ENCODE measurements at regions not wholly inside any gene's neighbourhood (a gene's known extent, or its start where the extent isn't known, plus 50 kb on each side); places are given as distances from the start of the nearest gene placed in this dataset.

DNA sequence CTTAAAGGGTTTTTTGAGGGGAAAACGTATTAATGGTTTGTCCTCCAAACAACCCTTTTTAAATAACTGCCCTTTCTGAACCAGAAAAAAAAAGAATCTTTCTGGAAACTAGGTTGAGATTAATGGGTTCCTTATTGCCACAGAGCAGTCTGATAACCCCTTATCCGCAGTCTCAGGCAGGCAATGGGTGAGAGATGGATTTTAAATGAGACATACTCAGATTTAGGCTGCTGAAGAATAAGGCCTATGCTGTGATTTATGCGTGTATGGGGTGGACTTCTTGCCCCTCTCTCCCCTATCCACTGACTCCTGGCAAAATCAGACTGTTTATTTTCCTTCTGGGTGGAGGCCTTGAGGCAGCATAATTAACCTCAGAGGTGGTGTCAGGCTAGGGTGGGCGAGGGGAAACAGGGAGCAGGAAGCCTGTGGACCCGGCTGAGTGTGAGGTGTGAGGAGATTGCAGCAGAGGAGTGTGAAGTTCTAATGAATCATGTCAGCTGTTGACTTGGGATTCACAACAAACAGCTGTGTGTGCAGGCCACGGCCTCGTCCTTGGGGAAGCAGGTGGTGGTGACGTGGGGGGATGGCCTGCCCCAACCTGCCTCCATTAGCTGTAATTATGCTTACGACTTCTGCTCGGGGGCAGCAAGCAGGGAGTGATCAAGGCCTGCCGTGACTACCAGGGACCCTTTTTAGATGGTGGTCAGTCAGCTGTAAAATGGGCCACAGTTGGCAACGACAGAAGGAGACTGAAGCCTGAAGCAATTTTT, 196.4 kb downstream of the SEMA6A start:
- Histone ChIP-seq H3K9me3 (ENCODE audit: insufficient read depth in 2 of 2, low read depth in 1 of 2, low read length in 1 of 2) (no peaks in the 10 kb centered on the region), H4K20me1 (replicated peaks in 1 of 2; ENCODE audit: control insufficient read depth in 1 of 2, insufficient read depth in 2 of 2, low read length in 2 of 2) (no peaks in the 10 kb centered on the region), H3K14ac (ENCODE audit: insufficient read length) (no peak overlapping the region), H3K23ac (ENCODE audit: insufficient read length) (no peak overlapping the region), H3K9ac (replicated peaks in 1 of 4; ENCODE audit: extremely low read depth in 1 of 4, low read depth in 3 of 4, low read length in 3 of 4) (no peak overlapping the region), H3K18ac (ENCODE audit: extremely low read depth, low read length) (no peak overlapping the region), H3K27me3 (replicated peaks in 1 of 4; ENCODE audit: control insufficient read depth in 3 of 4, extremely low read depth in 1 of 4, insufficient read depth in 3 of 4, low read length in 3 of 4) (no peaks in the 10 kb centered on the region), H2BK120ac (replicated peaks; ENCODE audit: low read depth, low read length) (no peak overlapping the region), H2BK20ac (ENCODE audit: low read length) (no peak overlapping the region), H3K56ac (replicated peaks; ENCODE audit: insufficient read length, low read depth, low read length) (no peak overlapping the region), H3K4me1 (replicated peaks in 1 of 4; ENCODE audit: control insufficient read depth in 3 of 4, insufficient read depth in 4 of 4, low read length in 3 of 4) (peaks cover 0 to 9% (median 3%) of the 10 kb centered on the region in 4 experiments; a peak in 4 of 7 replicates), H2BK15ac (ENCODE audit: low read length) (no peak overlapping the region), H2BK5ac (ENCODE audit: low read depth, low read length) (no peak overlapping the region), H2BK12ac (ENCODE audit: low read depth, low read length) (no peak overlapping the region), H2AK5ac (ENCODE audit: low read depth, low read length) (no peak overlapping the region), H4K5ac (ENCODE audit: insufficient read length, low read depth, low read length) (no peak overlapping the region), H3K23me2 (ENCODE audit: low read depth, low read length) (no peaks in the 10 kb centered on the region), H3K27ac (ENCODE audit: low read depth, low read length) (no peak overlapping the region), H3K4ac (replicated peaks; ENCODE audit: insufficient read length, low read depth, low read length) (no peak overlapping the region), H3K79me2 (ENCODE audit: control insufficient read depth in 1 of 2, insufficient read depth in 2 of 2, low read length in 2 of 2) (no peaks in the 10 kb centered on the region), H2AFZ (ENCODE audit: low read length) (no peak overlapping the region), H4K91ac (replicated peaks; ENCODE audit: insufficient read length, low read length) (peak overlapping the region; percentile 7), H3K4me3 (ENCODE audit: extremely low read depth in 1 of 4, insufficient read depth in 2 of 4, low read depth in 3 of 4, low read length in 4 of 4) (no peak overlapping the region), H3K4me2 (ENCODE audit: insufficient read depth in 1 of 2, low read depth in 2 of 2, low read length in 2 of 2) (no peak overlapping the region), H4K8ac (ENCODE audit: extremely low read depth, insufficient read depth, low read length) (no peak overlapping the region), H3K36me3 (ENCODE audit: control insufficient read depth in 2 of 4, insufficient read depth in 4 of 4, low read length in 3 of 4) (no peaks in the 10 kb centered on the region), H3K79me1 (ENCODE audit: low read depth, low read length) (no peaks in the 10 kb centered on the region)
- 91% methylated on average over 12 of the region's 12 CpGs; no CpG with 5 or more reads in 1 of the 2 experiments for WGBS, 2 experiments (ENCODE audit: extremely low coverage in 1 of 2, insufficient coverage in 1 of 2, insufficient read length in 1 of 2, insufficient replicate concordance in 2 of 2, low coverage in 1 of 2, low lambda C conversion rate in 2 of 2, missing lambda C conversion rate in 1 of 2)
- TF ChIP-seq TAF7 (optimal IDR thresholded peaks at IDR 0.05; ENCODE audit: borderline replicate concordance, low read depth, low read length) (no peak), KDM5A (IDR thresholded peaks at IDR 0.05; ENCODE audit: low read length) (no peak), SAP30 (IDR thresholded peaks at IDR 0.05; ENCODE audit: insufficient read depth, insufficient replicate concordance, low read length) (no peak), POU5F1 (IDR thresholded peaks at IDR 0.05; ENCODE audit: low read depth, low read length) (no peak), JUN (IDR thresholded peaks at IDR 0.05; ENCODE audit: low read depth, low read length) (no peak), KDM4A (IDR thresholded peaks at IDR 0.05; ENCODE audit: low read depth, low read length, severe bottlenecking) (no peak), CHD2 (IDR thresholded peaks at IDR 0.05; ENCODE audit: low read length) (no peak)
- TF ChIP-seq, protein P1, sequence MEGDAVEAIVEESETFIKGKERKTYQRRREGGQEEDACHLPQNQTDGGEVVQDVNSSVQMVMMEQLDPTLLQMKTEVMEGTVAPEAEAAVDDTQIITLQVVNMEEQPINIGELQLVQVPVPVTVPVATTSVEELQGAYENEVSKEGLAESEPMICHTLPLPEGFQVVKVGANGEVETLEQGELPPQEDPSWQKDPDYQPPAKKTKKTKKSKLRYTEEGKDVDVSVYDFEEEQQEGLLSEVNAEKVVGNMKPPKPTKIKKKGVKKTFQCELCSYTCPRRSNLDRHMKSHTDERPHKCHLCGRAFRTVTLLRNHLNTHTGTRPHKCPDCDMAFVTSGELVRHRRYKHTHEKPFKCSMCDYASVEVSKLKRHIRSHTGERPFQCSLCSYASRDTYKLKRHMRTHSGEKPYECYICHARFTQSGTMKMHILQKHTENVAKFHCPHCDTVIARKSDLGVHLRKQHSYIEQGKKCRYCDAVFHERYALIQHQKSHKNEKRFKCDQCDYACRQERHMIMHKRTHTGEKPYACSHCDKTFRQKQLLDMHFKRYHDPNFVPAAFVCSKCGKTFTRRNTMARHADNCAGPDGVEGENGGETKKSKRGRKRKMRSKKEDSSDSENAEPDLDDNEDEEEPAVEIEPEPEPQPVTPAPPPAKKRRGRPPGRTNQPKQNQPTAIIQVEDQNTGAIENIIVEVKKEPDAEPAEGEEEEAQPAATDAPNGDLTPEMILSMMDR (IDR thresholded peaks at IDR 0.05; ENCODE audit: control extremely low read depth in 1 of 3, insufficient read depth in 1 of 3, low read depth in 1 of 3, low read length in 3 of 3): no peak
- ChIA-PET CTCF (ENCODE audit: partially characterized antibody) (interaction anchor here (1.2 to 1.5 kb wide), 3 partner anchors 9 to 30 kb away, joined by 3 to 4 read pairs (median 3); no protein-coding TSS in a partner anchor), POLR2A (ENCODE audit: partially characterized antibody) (interaction anchor here (1.1 to 1.2 kb wide), 2 partner anchors 9 to 64 kb away, joined by 3 read pairs; no protein-coding TSS in a partner anchor)
- FAIRE-seq (no peak), DNase-seq (ENCODE audit: low read depth in 1 of 2, low spot score in 2 of 2) (no peak)

All from H1 (cell line).